HUES6 (cell line): ENCODE measurements at regions not wholly inside any gene's neighbourhood (a gene's known extent, or its start where the extent isn't known, plus 50 kb on each side); places are given as distances from the start of the nearest gene placed in this dataset.
"Not testable (repeated sequence)": the region's sequence is repeated elsewhere in the genome, so short reads cannot be mapped to it uniquely, and the experiment has no call there.

Experiments
- H3K27ac ChIP-seq: 2 replicates; pipeline ENCODE4 v1.7.0; 2013; ENCODE audit warnings: low read depth, mild to moderate bottlenecking, low read length, inconsistent platforms
- H3K27me3 ChIP-seq: 2 replicates; pipeline ENCODE4 v1.6.1; 2013; ENCODE audit warnings: low read length; ENCODE audit not compliant: control insufficient read depth, insufficient read depth
- H3K36me3 ChIP-seq: 2 replicates; pipeline ENCODE4 v1.6.1; 2013; ENCODE audit warnings: low read length; ENCODE audit not compliant: control insufficient read depth, insufficient read depth
- H3K4me1 ChIP-seq: 2 replicates; pipeline ENCODE4 v1.6.1; 2013; ENCODE audit warnings: low read length; ENCODE audit not compliant: control insufficient read depth, insufficient read depth
- H3K4me3 ChIP-seq: 2 replicates; pipeline ENCODE4 v1.5.1; 2013; ENCODE audit warnings: low read depth, low read length
- H3K9ac ChIP-seq: one replicate; pipeline ENCODE4 v1.6.1; 2013; ENCODE audit warnings: mild to moderate bottlenecking, low read length
- H3K9me3 ChIP-seq: 2 replicates; pipeline ENCODE4 v1.6.1; 2013; ENCODE audit warnings: low read depth, low read length; ENCODE audit not compliant: control insufficient read depth, insufficient read depth

DNA sequence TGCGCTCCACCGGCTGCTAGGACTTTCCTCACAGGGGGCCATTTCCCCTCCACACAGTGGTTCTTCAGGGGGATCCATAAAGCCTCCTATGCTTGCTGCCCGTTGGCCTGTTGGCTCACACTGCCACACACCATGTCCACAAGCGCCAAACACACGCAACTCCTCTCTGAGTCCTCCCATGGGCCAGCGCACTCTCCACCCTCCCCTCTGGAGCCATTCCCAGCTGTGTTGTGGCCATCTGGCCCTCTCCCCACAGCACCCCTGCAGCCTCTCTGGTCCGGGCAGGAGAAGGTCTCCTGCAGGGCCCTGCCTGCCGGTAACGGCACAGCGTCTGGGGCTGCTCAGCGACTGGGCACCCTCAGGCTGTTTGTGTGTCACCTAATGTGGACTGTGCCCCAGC is 4473.3 kb upstream of the OR11H1 start:
- peaks cover 76% of the 10 kb centered on the region for H3K9me3 ChIP-seq
- H3K27ac ChIP-seq, H3K4me1 ChIP-seq, H3K9ac ChIP-seq, H3K36me3 ChIP-seq, H3K27me3 ChIP-seq, H3K4me3 ChIP-seq: not testable (repeated sequence)

DNA sequence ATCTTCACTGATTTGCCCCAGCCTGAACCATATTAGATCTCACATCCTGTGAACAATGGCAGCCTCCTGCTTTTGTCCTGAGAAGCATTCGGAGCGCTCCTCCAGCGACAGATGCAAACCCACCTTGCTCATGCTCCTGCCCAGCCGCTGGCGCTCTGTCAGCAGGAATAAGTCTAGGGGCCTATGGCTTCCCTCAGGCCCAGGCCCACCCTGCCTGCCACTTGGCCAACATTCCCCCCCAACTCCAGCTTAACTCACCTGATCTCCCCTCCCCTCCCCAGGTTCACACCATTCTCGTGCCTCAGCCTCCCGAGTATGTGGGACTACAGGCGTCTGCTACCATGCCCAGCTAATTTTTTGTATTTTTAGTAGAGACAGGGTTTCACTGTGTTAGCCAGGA is 4472.8 kb upstream of the OR11H1 start:
- not testable (repeated sequence) for H3K4me3 ChIP-seq, H3K4me1 ChIP-seq, H3K9ac ChIP-seq, H3K27ac ChIP-seq, H3K27me3 ChIP-seq, H3K36me3 ChIP-seq
- peaks cover 76% of the 10 kb centered on the region for H3K9me3 ChIP-seq

DNA sequence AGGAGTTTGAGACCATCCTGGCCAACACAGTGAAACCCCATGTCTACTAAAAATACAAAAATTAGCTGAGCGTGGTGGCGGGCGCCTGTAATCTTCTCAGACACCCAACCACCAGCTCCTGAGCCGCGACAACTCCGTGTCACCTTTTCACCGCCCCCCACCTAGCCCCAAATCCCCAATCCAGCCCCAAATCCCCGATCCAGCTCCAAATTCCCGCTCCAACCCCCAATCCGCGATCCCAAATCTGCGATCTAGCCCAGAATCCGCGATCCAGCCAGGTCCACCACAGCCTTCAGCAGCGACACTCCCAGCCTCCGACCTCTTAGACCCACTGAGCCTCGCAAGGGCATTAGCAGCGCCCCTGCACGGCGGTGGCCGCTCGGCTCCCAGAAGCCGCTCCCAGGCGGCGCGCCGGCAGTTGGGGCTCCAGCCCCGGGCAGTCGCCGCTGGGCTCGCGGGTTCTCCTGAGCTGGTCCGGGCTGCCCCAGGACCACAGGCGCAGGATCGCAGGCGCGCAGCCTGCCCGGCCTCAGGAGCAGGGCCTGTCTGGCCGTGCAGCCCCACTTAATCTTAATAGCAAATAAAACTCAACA is 4469.9 kb upstream of the OR11H1 start:
- not testable (repeated sequence) for H3K27me3 ChIP-seq, H3K9ac ChIP-seq, H3K4me1 ChIP-seq, H3K36me3 ChIP-seq, H3K4me3 ChIP-seq, H3K27ac ChIP-seq
- peaks cover 81% of the 10 kb centered on the region for H3K9me3 ChIP-seq

DNA sequence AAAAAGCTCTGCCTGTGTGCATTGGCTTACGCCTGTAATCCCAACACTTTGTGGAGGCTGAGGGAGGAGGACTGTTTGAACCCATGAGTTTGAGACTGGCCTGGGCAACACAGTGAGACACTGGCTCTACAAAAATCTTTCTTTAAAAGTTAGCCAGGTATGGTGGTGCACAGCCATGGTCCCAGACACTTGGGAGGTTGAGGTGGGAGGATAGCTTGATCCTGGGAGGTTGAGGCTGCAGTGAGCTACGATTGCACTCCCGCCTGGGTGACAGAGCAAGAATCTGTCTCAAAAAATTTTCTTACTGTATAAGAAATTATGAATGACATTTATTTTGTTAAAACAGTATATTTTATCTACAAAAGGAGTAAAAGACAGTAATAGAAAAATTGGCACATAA is 4468.9 kb upstream of the OR11H1 start:
- H3K27ac ChIP-seq, H3K4me3 ChIP-seq, H3K4me1 ChIP-seq, H3K36me3 ChIP-seq, H3K9ac ChIP-seq, H3K27me3 ChIP-seq: not testable (repeated sequence)
- H3K9me3 ChIP-seq: peaks cover 81% of the 10 kb centered on the region

DNA sequence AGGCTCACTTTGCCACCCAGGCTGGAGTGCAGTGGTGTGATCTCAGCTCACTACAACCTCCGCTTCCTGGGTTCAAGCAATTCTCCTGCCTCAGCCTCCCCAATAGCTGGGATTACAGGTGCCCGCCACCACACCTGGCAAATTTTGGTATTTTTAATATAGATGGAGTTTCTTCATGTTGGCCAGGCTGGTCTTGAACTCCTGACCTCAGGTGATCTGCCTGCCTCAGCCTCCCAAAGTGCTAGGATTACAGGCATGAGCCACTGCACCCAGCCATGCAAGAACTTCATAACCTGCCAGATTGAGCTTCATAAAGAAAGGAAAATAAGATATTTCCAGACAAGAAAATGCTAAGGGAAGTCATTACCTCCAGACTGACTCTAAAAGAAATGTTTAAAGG is 4467.2 kb upstream of the OR11H1 start:
- not testable (repeated sequence) for H3K27ac ChIP-seq, H3K4me3 ChIP-seq, H3K4me1 ChIP-seq, H3K27me3 ChIP-seq, H3K9ac ChIP-seq, H3K36me3 ChIP-seq
- peaks cover 79% of the 10 kb centered on the region for H3K9me3 ChIP-seq

GRCh38 chr22:11062534-11062933 is 4465.5 kb upstream of the OR11H1 start:
- not testable (repeated sequence) for H3K27me3 ChIP-seq, H3K9ac ChIP-seq, H3K36me3 ChIP-seq, H3K27ac ChIP-seq, H3K4me3 ChIP-seq, H3K4me1 ChIP-seq
- H3K9me3 ChIP-seq: peaks cover 79% of the 10 kb centered on the region

DNA sequence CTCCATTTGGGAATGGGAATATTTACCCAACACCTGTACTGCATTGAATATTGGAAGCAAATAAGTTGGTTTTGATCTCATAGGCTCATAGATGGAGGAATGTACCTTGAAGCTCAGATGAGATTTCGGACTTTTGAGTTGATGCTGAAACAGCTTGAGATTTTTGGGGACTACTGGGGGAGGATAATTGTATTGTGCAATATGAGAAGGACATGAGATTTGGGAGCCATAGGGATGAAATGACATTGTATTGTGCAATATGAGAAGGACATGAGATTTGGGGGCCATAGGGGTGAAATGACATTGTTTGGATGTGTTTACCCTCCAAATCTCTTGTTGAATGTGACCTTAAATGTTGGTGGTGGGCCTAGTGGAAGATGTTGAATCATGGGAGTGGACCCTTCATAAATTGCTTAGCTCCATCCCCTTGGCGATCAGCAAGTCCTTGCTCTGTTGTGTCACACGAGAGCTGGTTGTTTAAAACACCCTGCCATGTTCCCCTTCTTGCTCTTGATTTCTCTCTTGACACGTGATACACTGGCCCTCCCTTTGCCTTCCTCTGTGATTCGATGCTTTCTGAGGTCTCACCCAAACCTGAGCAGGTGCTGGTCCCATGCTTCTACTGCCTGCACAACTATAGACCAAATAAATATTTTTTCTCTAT is 4464.8 kb upstream of the OR11H1 start:
- not testable (repeated sequence) for H3K27me3 ChIP-seq, H3K27ac ChIP-seq, H3K9ac ChIP-seq, H3K4me3 ChIP-seq, H3K36me3 ChIP-seq, H3K4me1 ChIP-seq
- H3K9me3 ChIP-seq: peaks cover 79% of the 10 kb centered on the region

DNA sequence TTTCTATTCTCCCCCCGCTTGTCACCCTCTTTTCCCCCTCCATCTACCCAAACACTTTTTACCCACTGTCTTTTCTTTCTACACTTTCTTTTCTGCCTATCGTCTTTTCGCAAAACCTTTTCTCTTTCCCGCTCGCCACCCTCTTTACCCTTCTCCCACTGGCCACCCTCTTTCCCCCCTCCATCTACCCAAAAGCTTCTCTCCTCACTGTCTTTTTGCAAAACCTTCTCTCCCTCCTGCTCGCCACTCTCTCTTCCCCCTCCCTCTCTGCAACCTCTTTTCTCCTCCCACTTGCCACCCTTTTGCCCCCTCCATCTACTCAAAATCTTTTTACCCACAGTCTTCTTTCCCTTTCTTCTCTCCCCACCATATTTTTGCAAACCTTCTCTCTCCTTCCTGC is 4462.8 kb upstream of the OR11H1 start:
- H3K27me3 ChIP-seq, H3K9ac ChIP-seq, H3K36me3 ChIP-seq, H3K27ac ChIP-seq, H3K4me1 ChIP-seq, H3K4me3 ChIP-seq: not testable (repeated sequence)
- peaks cover 74% of the 10 kb centered on the region for H3K9me3 ChIP-seq

- peaks cover 68% of the 10 kb centered on the region for H3K9me3 ChIP-seq
- H3K9ac ChIP-seq: not testable (repeated sequence)
Observed at GRCh38 chr22:11065876-11066457, 4462.0 kb upstream of the OR11H1 start.

GRCh38 chr22:11066458-11067285 is 4461.3 kb upstream of the OR11H1 start:
- peak overlapping the region; percentile 6; the same call in 1 of the 2 replicates for H3K4me3 ChIP-seq
- H3K9me3 ChIP-seq: peaks cover 64% of the 10 kb centered on the region
- no peaks in the 10 kb centered on the region for H3K4me1 ChIP-seq
- no peak overlapping the region for H3K9ac ChIP-seq
- no peaks in the 10 kb centered on the region; the same call in 1 of the 2 replicates for H3K36me3 ChIP-seq
- H3K27ac ChIP-seq: no peak overlapping the region
- no peaks in the 10 kb centered on the region for H3K27me3 ChIP-seq

More at GRCh38 chr22:11065876-11066457, 4462.0 kb upstream of the OR11H1 start:
- not testable (repeated sequence) for H3K4me1 ChIP-seq, H3K27ac ChIP-seq, H3K27me3 ChIP-seq, H3K36me3 ChIP-seq
- peak overlapping the region; percentile 6; the same call in 1 of the 2 replicates for H3K4me3 ChIP-seq

- H3K9ac ChIP-seq, H3K27me3 ChIP-seq, H3K36me3 ChIP-seq, H3K27ac ChIP-seq, H3K4me1 ChIP-seq, H3K4me3 ChIP-seq: not testable (repeated sequence)
- H3K9me3 ChIP-seq: peaks cover 60% of the 10 kb centered on the region
Observed at GRCh38 chr22:11067286-11067871, 4460.6 kb upstream of the OR11H1 start.
